NCI-H774 (cell line): ENCODE measurements at regions not wholly inside any gene's neighbourhood (a gene's known extent, or its start where the extent isn't known, plus 50 kb on each side); places are given as distances from the start of the nearest gene placed in this dataset.
A peak's percentile ranks its signal among the peaks of the same experiment; 100 is the strongest.
"Not testable (repeated sequence)": the region's sequence is repeated elsewhere in the genome, so short reads cannot be mapped to it uniquely, and the experiment has no call there.

Experiments
- DNase-seq: peaks from one replicate; lab custom pipeline; 2025; lab: John Stamatoyannopoulos, UW

GRCh38 chr7:54390565-54390964 is 151.6 kb upstream of the VSTM2A start:
- no peak for DNase-seq

GRCh38 chr7:54392935-54393334 is 149.2 kb upstream of the VSTM2A start:
- DNase-seq = no peak

- DNase-seq = no peak
Measured at GRCh38 chr7:54394834-54395233, 147.3 kb upstream of the VSTM2A start.

GRCh38 chr7:54397836-54398612 is 144.2 kb upstream of the VSTM2A start:
- no peak for DNase-seq

- no peak for DNase-seq
Measured at GRCh38 chr7:54398863-54399262, 143.3 kb upstream of the VSTM2A start.

GRCh38 chr7:54409917-54410316 is 132.3 kb upstream of the VSTM2A start:
- no peak for DNase-seq

- DNase-seq = no peak
Measured at GRCh38 chr7:54416678-54417077, 125.5 kb upstream of the VSTM2A start.

- DNase-seq = no peak
Measured at GRCh38 chr7:54419209-54419608, 123.0 kb upstream of the VSTM2A start.

- no peak for DNase-seq
Measured at GRCh38 chr7:54426406-54426805, 115.8 kb upstream of the VSTM2A start.

- no peak for DNase-seq
Measured at GRCh38 chr7:54429111-54429510, 113.1 kb upstream of the VSTM2A start.

GRCh38 chr7:54439391-54439790 is 102.8 kb upstream of the VSTM2A start:
- no peak for DNase-seq

GRCh38 chr7:54444046-54444686 is 98.0 kb upstream of the VSTM2A start:
- DNase-seq = not testable (repeated sequence)

GRCh38 chr7:54453168-54453567 is 89.0 kb upstream of the VSTM2A start:
- not testable (repeated sequence) for DNase-seq

GRCh38 chr7:54454700-54455099 is 87.5 kb upstream of the VSTM2A start:
- DNase-seq = not testable (repeated sequence)

- no peak for DNase-seq
Measured at GRCh38 chr7:54465095-54465494, 77.1 kb upstream of the VSTM2A start.

- no peak for DNase-seq
Measured at GRCh38 chr7:54469740-54470139, 72.4 kb upstream of the VSTM2A start.

- no peak for DNase-seq
Measured at GRCh38 chr7:54476609-54477008, 65.6 kb upstream of the VSTM2A start.

- no peak for DNase-seq
Measured at GRCh38 chr7:54477083-54477482, 65.1 kb upstream of the VSTM2A start.

GRCh38 chr7:54483523-54483922 is 58.7 kb upstream of the VSTM2A start:
- peak; percentile 43 for DNase-seq

GRCh38 chr7:54485044-54485443 is 57.1 kb upstream of the VSTM2A start:
- peak; percentile 16 for DNase-seq
